GM23248 (cell line): ENCODE measurements at regions not wholly inside any gene's neighbourhood (a gene's known extent, or its start where the extent isn't known, plus 50 kb on each side); places are given as distances from the start of the nearest gene placed in this dataset.

Experiments
- DNase-seq: peaks from one replicate; pipeline ENCODE4 v3.0.0-alpha.2; 2015
- H2AFZ ChIP-seq: fragments of 200-600 bp; sonication (generic); 2 replicates; pipeline ENCODE4 v1.6.1; 2016; ENCODE audit warnings: antibody characterized with exemption
- H3F3A ChIP-seq: fragments of 200-600 bp; sonication (generic); 2 replicates; pipeline ENCODE4 v1.6.1; 2016; ENCODE audit warnings: mild to moderate bottlenecking, antibody characterized with exemption, mixed run types; ENCODE audit not compliant: insufficient read depth
- H3K27ac ChIP-seq: fragments of 200-600 bp; sonication (generic); 2 replicates; pipeline ENCODE4 v1.5.1; 2016; ENCODE audit warnings: mild to moderate bottlenecking
- H3K27me3 ChIP-seq: fragments of 200-600 bp; sonication (generic); replicated peaks from 2 replicates; pipeline ENCODE4 v1.6.1; 2016; ENCODE audit warnings: mild to moderate bottlenecking; ENCODE audit not compliant: insufficient read depth
- H3K36me3 ChIP-seq: fragments of 200-600 bp; sonication (generic); 2 replicates; pipeline ENCODE4 v1.6.1; 2016; ENCODE audit warnings: low read depth, mild to moderate bottlenecking
- H3K4me1 ChIP-seq: fragments of 200-600 bp; sonication (generic); 2 replicates; pipeline ENCODE4 v1.6.1; 2016; ENCODE audit warnings: mild to moderate bottlenecking; ENCODE audit not compliant: insufficient read depth
- H3K4me2 ChIP-seq: fragments of 200-600 bp; sonication (generic); one replicate; pipeline ENCODE4 v1.6.1; 2016; ENCODE audit warnings: mild to moderate bottlenecking; ENCODE audit not compliant: unreplicated experiment
- H3K4me3 ChIP-seq: fragments of 200-600 bp; sonication (generic); 2 replicates; pipeline ENCODE4 v1.5.1; 2016; ENCODE audit warnings: mild to moderate bottlenecking
- H3K79me2 ChIP-seq: fragments of 200-600 bp; sonication (generic); 2 replicates; pipeline ENCODE4 v1.6.1; 2016; ENCODE audit warnings: mild to moderate bottlenecking; ENCODE audit not compliant: insufficient read depth
- H3K9ac ChIP-seq: fragments of 200-600 bp; sonication (generic); 2 replicates; pipeline ENCODE4 v1.6.1; 2016; ENCODE audit warnings: mild to moderate bottlenecking
- H3K9me2 ChIP-seq: fragments of 200-600 bp; sonication (generic); 2 replicates; pipeline ENCODE4 v1.6.1; 2016; ENCODE audit warnings: mixed run types, mild to moderate bottlenecking, moderate library complexity; ENCODE audit not compliant: insufficient read depth
- H3K9me3 ChIP-seq: fragments of 200-600 bp; sonication (generic); one replicate; pipeline ENCODE4 v1.6.1; 2017; ENCODE audit warnings: low read depth
- H4K20me1 ChIP-seq: fragments of 200-600 bp; sonication (generic); 2 replicates; pipeline ENCODE4 v1.6.0; 2016; ENCODE audit not compliant: insufficient read depth
- EZH2 ChIP-seq: fragments of 200-600 bp; sonication (generic); IDR thresholded peaks from 2 replicates; pipeline ENCODE4 v1.6.1; 2018; ENCODE audit warnings: antibody characterized with exemption, mild to moderate bottlenecking; ENCODE audit not compliant: insufficient read depth, poor library complexity, severe bottlenecking
- EZH2phosphoT487 ChIP-seq: fragments of 200-600 bp; sonication (generic); IDR thresholded peaks from 2 replicates; pipeline ENCODE4 v1.6.1; 2018; ENCODE audit warnings: antibody characterized with exemption, moderate library complexity, mild to moderate bottlenecking, low read depth; ENCODE audit not compliant: insufficient read depth
- WGBS, 2 experiments: methylation state at CpG; one replicate each; pipeline ENCODE4 v1.1.6; 2015 to 2017; ENCODE audit warnings: low lambda C conversion rate in 2 of 2, low coverage in 1 of 2; ENCODE audit errors: missing lambda C conversion rate in 2 of 2; 5-methylcytosine and 5-hydroxymethylcytosine counted together
- in situ Hi-C: fragments of 300-500 bp; cut with MboI; formaldehyde crosslinking; loops from 2 replicates; pipeline ENCODE4 v1.15.0; 2020

- no peak for TF ChIP-seq EZH2
- no peak for TF ChIP-seq EZH2phosphoT487
- H3K9me2 ChIP-seq = no peaks in the 10 kb centered on the region; the same call in 1 of the 2 replicates
- no peak overlapping the region for H3K4me2 ChIP-seq
- no peaks in the 10 kb centered on the region for H4K20me1 ChIP-seq
- 67% methylated on average over 2 of the region's 2 CpGs for WGBS, 2 experiments
- no peaks in the 10 kb centered on the region for H3K9me3 ChIP-seq
- no peak for DNase-seq
- in situ Hi-C loops = no loop called here
- no peaks in the 10 kb centered on the region for H3K36me3 ChIP-seq
- no peak overlapping the region for H3K9ac ChIP-seq
- H3K79me2 ChIP-seq = no peaks in the 10 kb centered on the region
- no peak overlapping the region for H3K27ac ChIP-seq
- H3K4me1 ChIP-seq = no peaks in the 10 kb centered on the region
- no peak overlapping the region for H3K4me3 ChIP-seq
- H2AFZ ChIP-seq = no peak overlapping the region
- no peaks in the 10 kb centered on the region for H3F3A ChIP-seq
- H3K27me3 ChIP-seq = no peaks in the 10 kb centered on the region
These were observed 64.3 kb upstream of the ZC3H12C start for GRCh38 chr11:110028921-110029320.

GRCh38 chr11:110029714-110030113, 63.5 kb upstream of the ZC3H12C start:
- Histone ChIP-seq H3K27me3 (no peaks in the 10 kb centered on the region), H3K4me1 (no peaks in the 10 kb centered on the region), H3K79me2 (no peaks in the 10 kb centered on the region), H3K4me3 (no peak overlapping the region), H2AFZ (no peak overlapping the region), H4K20me1 (no peaks in the 10 kb centered on the region), H3K36me3 (no peaks in the 10 kb centered on the region), H3K9ac (no peak overlapping the region), H3F3A (no peaks in the 10 kb centered on the region), H3K27ac (no peak overlapping the region), H3K9me3 (no peaks in the 10 kb centered on the region), H3K9me2 (no peaks in the 10 kb centered on the region; the same call in 1 of the 2 replicates), H3K4me2 (no peak overlapping the region)
- DNase-seq = no peak
- 83 to 85% methylated on average over 6 of the region's 6 CpGs for WGBS, 2 experiments
- in situ Hi-C loops = no loop called here
- TF ChIP-seq EZH2phosphoT487 (no peak), EZH2 (no peak)

- no peaks in the 10 kb centered on the region for H3K9me3 ChIP-seq
- H4K20me1 ChIP-seq = no peaks in the 10 kb centered on the region
- in situ Hi-C loops = no loop called here
- H2AFZ ChIP-seq = no peak overlapping the region
- H3K9me2 ChIP-seq = no peaks in the 10 kb centered on the region; the same call in 1 of the 2 replicates
- H3K4me3 ChIP-seq = no peak overlapping the region
- TF ChIP-seq EZH2 = no peak
- TF ChIP-seq EZH2phosphoT487 = no peak
- no peaks in the 10 kb centered on the region for H3K79me2 ChIP-seq
- H3F3A ChIP-seq = no peaks in the 10 kb centered on the region
- H3K36me3 ChIP-seq = no peaks in the 10 kb centered on the region
- H3K4me1 ChIP-seq = no peaks in the 10 kb centered on the region
- no peak for DNase-seq
- no peaks in the 10 kb centered on the region for H3K27me3 ChIP-seq
- no peak overlapping the region for H3K27ac ChIP-seq
- H3K4me2 ChIP-seq = no peak overlapping the region
- WGBS, 2 experiments = 60% methylated on average over 2 of the region's 2 CpGs
- no peak overlapping the region for H3K9ac ChIP-seq
These were observed 62.0 kb upstream of the ZC3H12C start for GRCh38 chr11:110031171-110031570.

GRCh38 chr11:110032259-110032658, 60.9 kb upstream of the ZC3H12C start:
- 38 to 50% methylated on average over 5 of the region's 5 CpGs for WGBS, 2 experiments
- Histone ChIP-seq H3K27me3 (no peaks in the 10 kb centered on the region), H3F3A (no peaks in the 10 kb centered on the region), H3K36me3 (no peaks in the 10 kb centered on the region), H3K27ac (no peak overlapping the region), H3K9me3 (no peaks in the 10 kb centered on the region), H3K4me2 (no peak overlapping the region), H3K4me1 (no peaks in the 10 kb centered on the region), H3K79me2 (no peaks in the 10 kb centered on the region), H2AFZ (peak overlapping the region; percentile 49), H3K4me3 (no peak overlapping the region), H4K20me1 (no peaks in the 10 kb centered on the region), H3K9ac (no peak overlapping the region), H3K9me2 (no peaks in the 10 kb centered on the region; the same call in 1 of the 2 replicates)
- no peak for TF ChIP-seq EZH2phosphoT487
- TF ChIP-seq EZH2 = no peak
- in situ Hi-C loops = no loop called here
- no peak for DNase-seq
